AG09309 (cell line): ENCODE measurements at regions not wholly inside any gene's neighbourhood (a gene's known extent, or its start where the extent isn't known, plus 50 kb on each side); places are given as distances from the start of the nearest gene placed in this dataset.

Experiments
- DNase-seq: peaks from one replicate; pipeline ENCODE4 v3.0.0-alpha.2; 2010; ENCODE audit warnings: low read depth
- H3K4me3 ChIP-seq: 2 replicates; pipeline ENCODE4 v1.5.1; 2011; ENCODE audit warnings: mild to moderate bottlenecking, low read depth, low read length, moderate library complexity; ENCODE audit not compliant: control insufficient read depth
- TF ChIP-seq, protein P1 (sequence below): IDR thresholded peaks from 2 replicates; pipeline ENCODE4 v1.5.1; 2011; ENCODE audit warnings: mild to moderate bottlenecking, low read depth, low read length, inconsistent platforms; ENCODE audit not compliant: insufficient read depth, control insufficient read depth; ENCODE audit errors: missing control alignments

GRCh38 chr12:124484067-124484466 lies 83.3 kb downstream of the NCOR2 start:
- no peak for DNase-seq
- TF ChIP-seq, protein P1, sequence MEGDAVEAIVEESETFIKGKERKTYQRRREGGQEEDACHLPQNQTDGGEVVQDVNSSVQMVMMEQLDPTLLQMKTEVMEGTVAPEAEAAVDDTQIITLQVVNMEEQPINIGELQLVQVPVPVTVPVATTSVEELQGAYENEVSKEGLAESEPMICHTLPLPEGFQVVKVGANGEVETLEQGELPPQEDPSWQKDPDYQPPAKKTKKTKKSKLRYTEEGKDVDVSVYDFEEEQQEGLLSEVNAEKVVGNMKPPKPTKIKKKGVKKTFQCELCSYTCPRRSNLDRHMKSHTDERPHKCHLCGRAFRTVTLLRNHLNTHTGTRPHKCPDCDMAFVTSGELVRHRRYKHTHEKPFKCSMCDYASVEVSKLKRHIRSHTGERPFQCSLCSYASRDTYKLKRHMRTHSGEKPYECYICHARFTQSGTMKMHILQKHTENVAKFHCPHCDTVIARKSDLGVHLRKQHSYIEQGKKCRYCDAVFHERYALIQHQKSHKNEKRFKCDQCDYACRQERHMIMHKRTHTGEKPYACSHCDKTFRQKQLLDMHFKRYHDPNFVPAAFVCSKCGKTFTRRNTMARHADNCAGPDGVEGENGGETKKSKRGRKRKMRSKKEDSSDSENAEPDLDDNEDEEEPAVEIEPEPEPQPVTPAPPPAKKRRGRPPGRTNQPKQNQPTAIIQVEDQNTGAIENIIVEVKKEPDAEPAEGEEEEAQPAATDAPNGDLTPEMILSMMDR: no peak

DNA sequence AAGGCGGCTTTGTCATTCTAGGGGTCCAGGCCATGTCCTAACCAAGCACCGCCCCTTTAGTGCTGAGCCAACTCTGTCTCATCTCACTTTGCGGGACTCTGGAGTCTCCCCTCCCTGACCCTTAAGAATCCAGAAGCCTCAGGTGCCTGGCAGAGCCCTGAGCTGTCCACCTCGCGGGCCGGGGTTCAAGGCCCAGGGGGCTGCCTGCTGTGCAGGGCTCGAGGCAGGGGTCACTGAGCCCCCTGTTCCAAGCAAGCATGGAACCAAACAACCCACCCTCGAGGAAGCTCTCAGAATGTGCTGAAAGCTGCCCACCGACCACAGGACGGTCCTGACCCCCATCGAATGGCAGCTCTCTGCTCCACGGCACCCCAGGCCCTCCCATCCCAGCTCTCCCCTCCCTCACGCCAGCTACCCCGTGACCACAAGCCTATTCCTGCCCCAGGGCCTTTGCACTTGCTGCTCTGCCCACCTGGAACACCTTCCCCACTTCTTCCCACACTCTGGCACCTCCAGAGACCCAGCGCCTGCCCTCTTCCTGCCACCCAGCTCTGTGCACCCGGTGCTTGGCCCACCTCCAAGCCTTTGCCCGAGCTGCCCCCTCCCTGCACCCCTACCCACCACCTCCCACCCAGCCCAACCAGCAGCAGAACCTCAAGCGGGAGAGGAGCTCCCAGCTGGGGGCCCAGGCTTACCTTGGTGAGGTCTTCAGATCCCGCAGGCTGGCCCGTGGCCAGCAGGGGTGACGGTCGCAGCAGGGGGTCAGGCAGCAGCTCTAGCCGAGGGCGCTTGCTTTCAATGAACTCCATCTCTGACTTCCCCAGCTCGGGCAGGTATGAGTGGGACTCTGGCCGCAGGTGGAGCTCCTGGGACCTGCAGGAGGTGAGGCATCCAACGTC lies 84.3 kb downstream of the NCOR2 start:
- H3K4me3 ChIP-seq: no peak overlapping the region
- no peak for DNase-seq
- TF ChIP-seq, protein P1: no peak

More at GRCh38 chr12:124484067-124484466, 83.3 kb downstream of the NCOR2 start:
- H3K4me3 ChIP-seq: no peak overlapping the region

GRCh38 chr12:124482567-124482893 lies 84.9 kb downstream of the NCOR2 start:
- H3K4me3 ChIP-seq: no peak overlapping the region
- no peak for DNase-seq
- TF ChIP-seq, protein P1: no peak

GRCh38 chr12:124481772-124482566 lies 85.4 kb downstream of the NCOR2 start:
- H3K4me3 ChIP-seq: no peak overlapping the region
- TF ChIP-seq, protein P1: no peak
- DNase-seq: no peak

DNA sequence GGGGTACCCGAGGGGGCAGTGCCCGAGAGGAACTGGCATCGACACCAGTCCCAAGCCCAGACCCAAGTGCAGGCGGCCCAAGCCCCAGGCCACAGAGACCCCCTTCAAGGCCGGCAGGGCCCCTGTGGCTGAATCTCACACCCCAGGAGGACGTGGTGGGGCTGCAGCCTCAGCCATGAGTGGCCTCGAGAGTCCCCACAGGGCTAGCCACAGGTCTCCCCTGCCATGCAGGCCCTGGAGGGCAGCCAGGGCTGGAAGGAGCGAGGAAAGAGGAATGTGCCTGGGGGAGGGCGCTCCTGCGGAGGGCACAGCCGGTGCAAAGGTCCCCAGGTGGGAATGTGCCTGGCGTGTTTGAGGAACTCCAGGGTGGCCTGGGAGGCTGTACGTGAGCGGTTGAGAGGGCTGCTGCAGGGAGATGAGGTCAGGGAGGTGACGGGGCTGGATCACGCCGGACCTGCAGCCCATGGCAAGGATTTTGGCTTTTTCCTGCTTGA lies 86.1 kb downstream of the NCOR2 start:
- no peak for DNase-seq
- no peak overlapping the region for H3K4me3 ChIP-seq
- TF ChIP-seq, protein P1: no peak

- DNase-seq: no peak
- H3K4me3 ChIP-seq: no peak overlapping the region
- TF ChIP-seq, protein P1: no peak
Measured at GRCh38 chr12:124480469-124481256, 86.7 kb downstream of the NCOR2 start.
